Activated CD8-positive, alpha-beta T cell treated with anti-CD3 and anti-CD28 coated beads for 36 hours (primary cell): ENCODE measurements at regions not wholly inside any gene's neighbourhood (a gene's known extent, or its start where the extent isn't known, plus 50 kb on each side); places are given as distances from the start of the nearest gene placed in this dataset.

Source experiments
- ATAC-seq: fragments of 200-7000 bp; cut with Tn5 transposase; one replicate; pipeline ENCODE4 v1.10.0; 2021; ENCODE audit warnings: mild to moderate bottlenecking, moderate library complexity
- CTCF ChIA-PET: fragments of 350-600 bp; sonication (Branson Sonifier 250); formaldehyde crosslinking; loops from one replicate; lab custom pipeline; 2021; ENCODE audit warnings: antibody characterized with exemption; lab: Charles Lee
- POLR2A ChIA-PET: fragments of 350-600 bp; sonication (Branson Sonifier 250); formaldehyde crosslinking; loops from one replicate; lab custom pipeline; 2021; ENCODE audit warnings: antibody characterized with exemption; lab: Charles Lee
- DNase-seq: peaks from one replicate; pipeline ENCODE4 v3.0.0-alpha.2; 2020
- H3K27ac Mint-ChIP-seq: one replicate; pipeline ENCODE4 v1.8.0; 2021; ENCODE audit warnings: mild to moderate bottlenecking, mixed read lengths
- H3K27me3 Mint-ChIP-seq: one replicate; pipeline ENCODE4 v1.8.0; 2021; ENCODE audit warnings: mixed read lengths
- H3K36me3 Mint-ChIP-seq: one replicate; pipeline ENCODE4 v1.8.0; 2021; ENCODE audit warnings: low read depth, mixed read lengths
- H3K4me1 Mint-ChIP-seq: one replicate; pipeline ENCODE4 v1.8.0; 2021; ENCODE audit warnings: low read depth, mixed read lengths
- H3K4me3 Mint-ChIP-seq: one replicate; pipeline ENCODE4 v1.8.0; 2021; ENCODE audit warnings: mild to moderate bottlenecking, moderate library complexity, mixed read lengths
- H3K9me3 Mint-ChIP-seq: one replicate; pipeline ENCODE4 v1.8.0; 2021; ENCODE audit warnings: mixed read lengths
- CTCF ChIP-seq: fragments of 200-600 bp; IDR thresholded peaks from one replicate; pipeline ENCODE4 v1.8.0; 2022; ENCODE audit warnings: antibody characterized with exemption, mild to moderate bottlenecking
- intact Hi-C: fragments of 100-400 bp; cut with micrococcal nuclease; formaldehyde crosslinking; loops from one replicate; pipeline ENCODE4 v1.10.0; 2022

- no peaks in the 10 kb centered on the region for H3K4me1 Mint-ChIP-seq
- no peak for ATAC-seq
- no peaks in the 10 kb centered on the region for H3K36me3 Mint-ChIP-seq
- intact Hi-C loops, result no loop called here
- DNase-seq, result no peak
- no peak for TF ChIP-seq CTCF
- POLR2A ChIA-PET, result no interaction called here
- H3K4me3 Mint-ChIP-seq, result no peak overlapping the region
- CTCF ChIA-PET, result no interaction called here
- H3K9me3 Mint-ChIP-seq, result no peaks in the 10 kb centered on the region
- no peaks in the 10 kb centered on the region for H3K27me3 Mint-ChIP-seq
- H3K27ac Mint-ChIP-seq, result no peak overlapping the region
These were observed 538.4 kb downstream of the TBC1D22A start for GRCh38 chr22:47300698-47301405.

- ATAC-seq, result no peak
- H3K36me3 Mint-ChIP-seq, result no peaks in the 10 kb centered on the region
These were observed 537.6 kb downstream of the TBC1D22A start for GRCh38 chr22:47299863-47300697.

GRCh38 chr22:47299211-47299862 is 536.9 kb downstream of the TBC1D22A start:
- Mint-ChIP-seq H3K36me3 (no peaks in the 10 kb centered on the region), H3K4me3 (no peak overlapping the region), H3K4me1 (no peaks in the 10 kb centered on the region), H3K27ac (no peak overlapping the region), H3K27me3 (no peaks in the 10 kb centered on the region), H3K9me3 (no peaks in the 10 kb centered on the region)
- ATAC-seq (no peak), DNase-seq (no peak)
- no peak for TF ChIP-seq CTCF
- POLR2A ChIA-PET, result no interaction called here
- intact Hi-C loops, result no loop called here
- CTCF ChIA-PET, result no interaction called here

More at GRCh38 chr22:47299863-47300697, 537.6 kb downstream of the TBC1D22A start:
- no peak for TF ChIP-seq CTCF
- no peak overlapping the region for H3K4me3 Mint-ChIP-seq
- no peak for DNase-seq
- H3K9me3 Mint-ChIP-seq, result no peaks in the 10 kb centered on the region
- intact Hi-C loops, result no loop called here
- CTCF ChIA-PET, result no interaction called here
- no peaks in the 10 kb centered on the region for H3K4me1 Mint-ChIP-seq
- POLR2A ChIA-PET, result no interaction called here
- H3K27ac Mint-ChIP-seq, result no peak overlapping the region
- H3K27me3 Mint-ChIP-seq, result no peaks in the 10 kb centered on the region

GRCh38 chr22:47298017-47298785 is 535.8 kb downstream of the TBC1D22A start:
- DNase-seq, result no peak
- no peak for TF ChIP-seq CTCF
- Mint-ChIP-seq H3K27me3 (no peaks in the 10 kb centered on the region), H3K9me3 (no peaks in the 10 kb centered on the region), H3K36me3 (no peaks in the 10 kb centered on the region), H3K27ac (no peak overlapping the region), H3K4me1 (no peaks in the 10 kb centered on the region), H3K4me3 (no peak overlapping the region)
- CTCF ChIA-PET, result no interaction called here
- POLR2A ChIA-PET, result no interaction called here
- no peak for ATAC-seq
- intact Hi-C loops, result no loop called here
